BJ (cell line): ENCODE measurements at regions not wholly inside any gene's neighbourhood (a gene's known extent, or its start where the extent isn't known, plus 50 kb on each side); places are given as distances from the start of the nearest gene placed in this dataset.

Experiments used
- CTCF ChIA-PET: fragments of 350-600 bp; formaldehyde crosslinking; extraction: SDS; loops from one replicate; lab custom pipeline; 2021; ENCODE audit warnings: antibody characterized with exemption, inconsistent platforms; lab: Yijun Ruan, JAX
- POLR2A ChIA-PET: fragments of 300-600 bp; sonication (Branson Sonifier 250); formaldehyde crosslinking; extraction: SDS; loops from one replicate; lab custom pipeline; 2021; ENCODE audit warnings: antibody characterized with exemption; lab: Charles Lee
- DNase-seq: peaks from one replicate; pipeline ENCODE4 v3.0.0-alpha.2; 2011; ENCODE audit warnings: low read depth
- H3K27me3 ChIP-seq: 2 replicates; pipeline ENCODE4 v1.6.0; 2011; ENCODE audit warnings: low read length; ENCODE audit not compliant: control insufficient read depth, insufficient read depth
- H3K36me3 ChIP-seq: 2 replicates; pipeline ENCODE4 v1.5.1; 2011; ENCODE audit warnings: low read length; ENCODE audit not compliant: control insufficient read depth, insufficient read depth
- H3K4me3 ChIP-seq: 2 replicates; pipeline ENCODE4 v1.5.1; 2011; ENCODE audit warnings: low read depth, mild to moderate bottlenecking, control low read depth, low read length
- CTCF ChIP-seq: IDR thresholded peaks from 2 replicates; pipeline ENCODE4 v1.5.1; 2011; ENCODE audit warnings: low read depth, mild to moderate bottlenecking, control low read depth, inconsistent platforms, low read length, moderate library complexity; ENCODE audit not compliant: insufficient read depth

- H3K4me3 ChIP-seq = no peak overlapping the region
- TF ChIP-seq CTCF = no peak
- H3K27me3 ChIP-seq = peaks cover 14% of the 10 kb centered on the region
- no peak for DNase-seq
- POLR2A ChIA-PET = no interaction called here
- H3K36me3 ChIP-seq = no peaks in the 10 kb centered on the region
- CTCF ChIA-PET = interaction anchor here (1.3 kb wide), 1 partner anchor 249 kb away, joined by 3 read pairs; no protein-coding TSS in a partner anchor
Measured at GRCh38 chr2:120431386-120432292, 85.7 kb downstream of the INHBB start.

GRCh38 chr2:120432293-120432975 is 86.5 kb downstream of the INHBB start:
- H3K4me3 ChIP-seq = no peak overlapping the region
- no peak for TF ChIP-seq CTCF
- POLR2A ChIA-PET = interaction anchor here (0.5 kb wide), 1 partner anchor 614 kb away, joined by 3 read pairs; no protein-coding TSS in a partner anchor
- H3K27me3 ChIP-seq = peaks cover 14% of the 10 kb centered on the region
- no peak for DNase-seq
- no peaks in the 10 kb centered on the region for H3K36me3 ChIP-seq
- CTCF ChIA-PET = interaction anchor here (1.3 kb wide), 1 partner anchor 248 kb away, joined by 3 read pairs; no protein-coding TSS in a partner anchor

- ChIA-PET POLR2A (interaction anchor here (0.5 kb wide), 1 partner anchor 613 kb away, joined by 3 read pairs; no protein-coding TSS in a partner anchor), CTCF (no interaction called here)
- Histone ChIP-seq H3K27me3 (peaks cover 14% of the 10 kb centered on the region), H3K36me3 (no peaks in the 10 kb centered on the region), H3K4me3 (no peak overlapping the region)
- no peak for TF ChIP-seq CTCF
- DNase-seq = no peak
Measured at GRCh38 chr2:120432976-120433815, 87.3 kb downstream of the INHBB start.

GRCh38 chr2:120433816-120434290 is 87.9 kb downstream of the INHBB start:
- peaks cover 14% of the 10 kb centered on the region for H3K27me3 ChIP-seq
- no peak overlapping the region for H3K4me3 ChIP-seq
- ChIA-PET CTCF (interaction anchor here (2.6 kb wide), 1 partner anchor 87 kb away, joined by 9 read pairs; no protein-coding TSS in a partner anchor), POLR2A (no interaction called here)
- TF ChIP-seq CTCF = no peak
- H3K36me3 ChIP-seq = no peaks in the 10 kb centered on the region
- DNase-seq = no peak
